Osteocyte (in vitro differentiated cells): ENCODE measurements at regions not wholly inside any gene's neighbourhood (a gene's known extent, or its start where the extent isn't known, plus 50 kb on each side); places are given as distances from the start of the nearest gene placed in this dataset.
"Not testable (repeated sequence)": the region's sequence is repeated elsewhere in the genome, so short reads cannot be mapped to it uniquely, and the experiment has no call there.

Experiments
- DNase-seq: peaks from one replicate; pipeline ENCODE4 v3.0.0; 2021; ENCODE audit warnings: mixed read lengths; ENCODE audit not compliant: unreplicated experiment; ENCODE audit errors: extremely low spot score
- H3K27ac Mint-ChIP-seq: one replicate; pipeline ENCODE4 v1.8.0; 2021; ENCODE audit warnings: mild to moderate bottlenecking, mixed read lengths; ENCODE audit not compliant: unreplicated experiment
- H3K27me3 Mint-ChIP-seq: one replicate; pipeline ENCODE4 v1.8.0; 2021; ENCODE audit warnings: mixed read lengths; ENCODE audit not compliant: unreplicated experiment
- H3K36me3 Mint-ChIP-seq: one replicate; pipeline ENCODE4 v1.8.0; 2021; ENCODE audit warnings: mixed read lengths; ENCODE audit not compliant: unreplicated experiment
- H3K4me1 Mint-ChIP-seq: one replicate; pipeline ENCODE4 v1.8.0; 2021; ENCODE audit warnings: mixed read lengths; ENCODE audit not compliant: unreplicated experiment
- H3K4me3 Mint-ChIP-seq: one replicate; pipeline ENCODE4 v1.8.0; 2021; ENCODE audit warnings: mild to moderate bottlenecking, moderate library complexity, mixed read lengths; ENCODE audit not compliant: unreplicated experiment
- H3K9me3 Mint-ChIP-seq: one replicate; pipeline ENCODE4 v1.8.0; 2021; ENCODE audit warnings: mixed read lengths; ENCODE audit not compliant: unreplicated experiment
- TF ChIP-seq, protein P1 (sequence below): fragments of 200-600 bp; sonication (generic); IDR thresholded peaks from 2 replicates; pipeline ENCODE4 v1.5.0; 2021; ENCODE audit warnings: antibody characterized with exemption, mild to moderate bottlenecking, moderate library complexity

DNA sequence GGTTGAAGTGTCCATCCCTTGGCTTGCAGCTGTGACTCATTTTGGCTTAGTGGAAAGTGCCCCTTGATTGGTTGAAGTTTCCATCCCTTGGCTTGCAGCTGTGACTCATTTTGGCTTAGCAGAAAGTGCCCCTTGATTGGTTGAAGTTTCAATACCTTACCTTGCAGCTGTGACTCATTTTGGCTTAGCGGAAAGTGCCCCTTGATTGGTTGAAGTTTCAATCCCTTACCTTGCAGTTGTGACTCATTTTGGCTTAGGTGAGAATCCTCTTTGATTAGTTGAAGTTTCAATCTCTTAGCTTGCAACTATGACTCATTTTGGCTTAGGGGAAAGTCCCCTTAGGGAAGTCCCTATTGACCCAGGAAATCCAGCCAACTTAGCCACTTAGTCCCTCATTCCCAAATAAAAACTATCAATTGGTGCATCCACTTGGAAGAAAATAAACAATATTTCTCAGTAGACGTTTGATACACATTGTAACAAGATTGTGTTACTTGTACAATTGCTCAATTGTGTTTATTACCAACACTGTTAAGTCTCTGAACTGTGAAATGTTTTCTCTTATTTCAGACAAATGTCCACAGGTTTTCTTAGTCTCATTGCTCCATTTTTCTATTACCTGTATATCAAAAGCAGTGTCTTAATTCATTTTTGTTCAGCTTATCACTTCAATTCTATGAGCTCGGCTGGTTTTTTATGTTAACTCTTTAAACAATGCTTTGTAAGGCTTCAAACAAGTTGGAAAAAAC lies 2308.8 kb upstream of the ACO1 start:
- Mint-ChIP-seq H3K27ac (no peak overlapping the region), H3K4me3 (no peak overlapping the region), H3K4me1 (no peaks in the 10 kb centered on the region), H3K9me3 (peaks cover 19% of the 10 kb centered on the region), H3K27me3 (no peaks in the 10 kb centered on the region), H3K36me3 (no peaks in the 10 kb centered on the region)
- TF ChIP-seq, protein P1, sequence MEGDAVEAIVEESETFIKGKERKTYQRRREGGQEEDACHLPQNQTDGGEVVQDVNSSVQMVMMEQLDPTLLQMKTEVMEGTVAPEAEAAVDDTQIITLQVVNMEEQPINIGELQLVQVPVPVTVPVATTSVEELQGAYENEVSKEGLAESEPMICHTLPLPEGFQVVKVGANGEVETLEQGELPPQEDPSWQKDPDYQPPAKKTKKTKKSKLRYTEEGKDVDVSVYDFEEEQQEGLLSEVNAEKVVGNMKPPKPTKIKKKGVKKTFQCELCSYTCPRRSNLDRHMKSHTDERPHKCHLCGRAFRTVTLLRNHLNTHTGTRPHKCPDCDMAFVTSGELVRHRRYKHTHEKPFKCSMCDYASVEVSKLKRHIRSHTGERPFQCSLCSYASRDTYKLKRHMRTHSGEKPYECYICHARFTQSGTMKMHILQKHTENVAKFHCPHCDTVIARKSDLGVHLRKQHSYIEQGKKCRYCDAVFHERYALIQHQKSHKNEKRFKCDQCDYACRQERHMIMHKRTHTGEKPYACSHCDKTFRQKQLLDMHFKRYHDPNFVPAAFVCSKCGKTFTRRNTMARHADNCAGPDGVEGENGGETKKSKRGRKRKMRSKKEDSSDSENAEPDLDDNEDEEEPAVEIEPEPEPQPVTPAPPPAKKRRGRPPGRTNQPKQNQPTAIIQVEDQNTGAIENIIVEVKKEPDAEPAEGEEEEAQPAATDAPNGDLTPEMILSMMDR = no peak
- DNase-seq = no peak

DNA sequence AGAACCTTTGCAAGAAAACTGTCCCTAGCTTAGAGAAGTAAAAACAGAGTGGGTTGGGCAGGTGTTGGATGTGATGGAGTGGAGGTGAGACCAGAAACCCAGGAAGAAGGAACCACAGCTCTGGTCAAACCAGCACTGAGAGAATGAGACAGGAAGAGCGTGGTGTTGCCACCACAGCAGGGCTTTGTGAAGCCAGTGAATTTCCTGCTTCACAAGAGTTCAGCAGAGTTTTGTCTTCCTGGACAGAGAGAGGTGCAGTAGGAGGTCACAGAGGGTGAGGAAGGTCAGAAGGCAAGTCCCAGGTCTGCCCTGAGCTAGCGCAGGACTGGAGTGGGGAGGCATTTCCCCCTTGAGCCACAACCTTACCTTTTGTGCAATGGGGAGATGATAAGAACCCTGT lies 2306.2 kb upstream of the ACO1 start:
- Mint-ChIP-seq H3K27me3 (no peaks in the 10 kb centered on the region), H3K9me3 (peaks cover 15% of the 10 kb centered on the region), H3K4me1 (no peaks in the 10 kb centered on the region), H3K27ac (no peak overlapping the region), H3K36me3 (no peaks in the 10 kb centered on the region), H3K4me3 (no peak overlapping the region)
- TF ChIP-seq, protein P1 = no peak
- DNase-seq = no peak

DNA sequence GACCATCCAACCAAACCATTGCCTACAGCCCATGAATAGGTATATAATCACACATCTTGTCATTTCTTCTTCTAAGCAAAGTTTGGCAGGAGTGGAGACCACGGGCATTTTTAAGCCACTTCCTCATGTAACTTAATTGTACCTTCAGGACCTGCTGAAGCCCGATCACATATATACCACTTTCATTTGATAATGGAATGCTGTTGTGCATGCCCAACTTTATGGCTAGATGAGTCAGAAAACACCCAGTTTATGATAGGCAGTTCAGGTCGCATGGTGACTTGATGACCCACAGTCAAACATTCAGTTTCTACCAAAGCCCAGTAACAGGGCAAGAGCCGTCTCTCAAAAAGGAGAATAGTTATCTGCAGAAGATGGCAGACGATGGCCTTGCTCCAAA lies 2295.0 kb upstream of the ACO1 start:
- Mint-ChIP-seq H3K36me3 (no peaks in the 10 kb centered on the region), H3K9me3 (peaks cover 16% of the 10 kb centered on the region), H3K27ac (no peak overlapping the region), H3K4me1 (no peaks in the 10 kb centered on the region), H3K4me3 (no peak overlapping the region), H3K27me3 (no peaks in the 10 kb centered on the region)
- no peak for DNase-seq
- TF ChIP-seq, protein P1 = no peak

DNA sequence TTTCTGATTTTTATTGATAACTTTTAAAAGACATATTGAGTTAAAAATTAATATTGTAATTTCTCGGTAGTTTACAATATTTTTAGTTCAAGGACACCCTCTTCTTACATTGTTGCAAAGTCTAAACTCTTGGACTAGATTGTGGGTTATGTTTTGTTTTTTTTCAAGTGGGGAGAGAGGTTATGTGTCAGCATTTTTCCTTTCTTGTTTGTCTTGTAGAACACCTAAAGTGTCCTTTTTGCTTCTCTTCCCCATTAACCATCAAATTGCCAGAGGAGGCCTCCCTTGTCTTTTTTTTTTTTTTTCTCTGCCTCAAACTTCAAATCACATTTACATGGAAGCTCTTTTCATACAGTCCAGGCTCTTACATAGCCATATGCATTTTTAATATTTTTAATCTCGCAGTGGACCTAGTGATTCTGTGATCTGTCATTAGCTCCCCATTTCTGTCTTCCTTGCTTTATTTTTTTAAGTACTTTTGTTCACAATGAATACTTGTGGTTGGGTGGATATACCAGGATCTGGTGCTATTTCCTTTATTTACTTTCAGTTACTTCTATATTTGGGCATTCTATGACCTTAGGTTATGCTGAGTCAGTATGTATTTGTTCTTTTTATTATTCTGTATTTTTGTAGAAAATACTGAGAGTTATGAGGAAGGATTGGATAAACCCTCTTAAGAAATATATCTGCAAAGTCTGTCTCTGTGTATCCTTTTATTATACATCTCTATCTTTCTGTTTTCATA lies 2280.6 kb upstream of the ACO1 start:
- TF ChIP-seq, protein P1 = no peak
- H3K36me3 Mint-ChIP-seq = no peaks in the 10 kb centered on the region
- H3K27ac Mint-ChIP-seq = no peak overlapping the region
- H3K4me3 Mint-ChIP-seq = no peak overlapping the region
- peaks cover 12% of the 10 kb centered on the region for H3K9me3 Mint-ChIP-seq
- H3K27me3 Mint-ChIP-seq = no peaks in the 10 kb centered on the region
- no peak for DNase-seq
- H3K4me1 Mint-ChIP-seq = no peaks in the 10 kb centered on the region

DNA sequence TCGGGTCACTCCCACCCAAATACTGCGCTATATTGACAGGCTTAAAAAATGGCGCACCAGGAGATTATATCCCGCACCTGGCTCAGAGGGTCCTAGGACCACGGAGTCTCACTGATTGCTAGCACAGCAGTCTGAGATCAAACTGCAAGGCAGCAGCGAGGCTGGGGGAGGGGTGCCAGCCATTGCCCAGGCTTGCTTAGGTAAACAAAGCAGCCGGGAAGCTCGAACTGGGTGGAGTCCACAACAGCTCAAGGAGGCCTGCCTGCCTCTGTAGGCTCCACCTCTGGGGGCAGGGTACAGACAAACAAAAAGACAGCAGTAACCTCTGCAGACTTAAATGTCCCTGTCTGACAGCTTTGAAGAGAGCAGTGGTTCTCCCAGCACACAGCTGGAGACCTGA lies 2277.3 kb upstream of the ACO1 start:
- not testable (repeated sequence) for H3K4me3 Mint-ChIP-seq, H3K36me3 Mint-ChIP-seq, H3K4me1 Mint-ChIP-seq, DNase-seq, H3K27ac Mint-ChIP-seq, H3K27me3 Mint-ChIP-seq
- H3K9me3 Mint-ChIP-seq = peaks cover 12% of the 10 kb centered on the region
